B cell (primary cell): ENCODE measurements at regions not wholly inside any gene's neighbourhood (a gene's known extent, or its start where the extent isn't known, plus 50 kb on each side); places are given as distances from the start of the nearest gene placed in this dataset.

Experiments
- ATAC-seq: fragments of 200-7000 bp; cut with Tn5 transposase; one replicate; pipeline ENCODE4 v1.10.0; 2021; ENCODE audit warnings: low read depth, mild to moderate bottlenecking, moderate number of reproducible peaks, moderate library complexity
- CTCF ChIA-PET: fragments of 350-600 bp; sonication (Branson Sonifier 250); formaldehyde crosslinking; loops from one replicate; lab custom pipeline; 2021; ENCODE audit warnings: antibody characterized with exemption, inconsistent platforms; lab: Charles Lee
- POLR2A ChIA-PET: fragments of 350-600 bp; sonication (Branson Sonifier 250); formaldehyde crosslinking; loops from one replicate; lab custom pipeline; 2021; ENCODE audit warnings: antibody characterized with exemption; lab: Charles Lee
- DNase-seq: peaks from one replicate; pipeline ENCODE4 v3.0.0; 2013
- H2AFZ ChIP-seq: 2 replicates; pipeline ENCODE4 v1.6.1; 2012; ENCODE audit warnings: mild to moderate bottlenecking, low read depth, low read length; ENCODE audit not compliant: insufficient read depth, poor library complexity, severe bottlenecking
- H3K27ac ChIP-seq, 2 donors: 1 replicate in 1 of 2; 2 replicates in 1 of 2; pipeline ENCODE4 v1.5.1; 2012 to 2013; ENCODE audit warnings: low read length in 2 of 2, mild to moderate bottlenecking in 2 of 2, moderate library complexity in 1 of 2
- H3K27me3 ChIP-seq, 4 experiments: fragments of 200-600 bp in 1 of 4; sonication (generic) in 1 of 4; replicated peaks in 1 of 4; 1 replicate in 2 of 4; 2 replicates in 2 of 4; pipeline versions ENCODE4 v1.6.1 to v1.7.0; 2013 to 2016; ENCODE audit warnings: low read length in 3 of 4, mild to moderate bottlenecking in 2 of 4, mixed read lengths in 1 of 4, moderate library complexity in 1 of 4; ENCODE audit not compliant: insufficient read depth in 4 of 4, control insufficient read depth in 3 of 4; ENCODE audit errors: control extremely low read depth in 1 of 4
- H3K36me3 ChIP-seq, 2 experiments: replicated peaks in 1 of 2; 1 replicate in 1 of 2; 2 replicates in 1 of 2; pipeline versions ENCODE4 v1.6.1 to v1.7.1; 2013; ENCODE audit warnings: low read length in 1 of 2; ENCODE audit not compliant: insufficient read depth in 2 of 2, control insufficient read depth in 1 of 2; ENCODE audit errors: control extremely low read depth in 1 of 2, extremely low read depth in 1 of 2
- H3K4me1 ChIP-seq, 2 donors: fragments of 200-600 bp in 1 of 2; sonication (generic) in 1 of 2; 1 replicate in 1 of 2; 2 replicates in 1 of 2; pipeline versions ENCODE4 v1.5.1 to v1.6.1; 2013 to 2017; ENCODE audit warnings: low read length in 2 of 2; ENCODE audit not compliant: control insufficient read depth in 2 of 2, insufficient read depth in 2 of 2
- H3K4me2 ChIP-seq: replicated peaks from 2 replicates; pipeline ENCODE3; 2012; ENCODE audit warnings: mild to moderate bottlenecking, low read depth, low read length; ENCODE audit not compliant: poor library complexity, severe bottlenecking
- H3K4me3 ChIP-seq, 5 experiments: fragments of 200-600 bp in 1 of 5; sonication (generic) in 1 of 5; 1 replicate in 3 of 5; 2 replicates in 2 of 5; pipeline versions ENCODE4 v1.5.1 to v1.7.0; 2011 to 2016; ENCODE audit warnings: low read length in 4 of 5, mild to moderate bottlenecking in 4 of 5, low read depth in 2 of 5, control low read depth in 1 of 5, moderate library complexity in 1 of 5; ENCODE audit not compliant: insufficient read depth in 1 of 5; ENCODE audit errors: control extremely low read depth in 1 of 5, extremely low read depth in 1 of 5
- H3K79me2 ChIP-seq: fragments of 200-600 bp; sonication (generic); one replicate; pipeline ENCODE4 v1.6.0; 2016; ENCODE audit warnings: low read length; ENCODE audit not compliant: control insufficient read depth, insufficient read depth
- H3K9ac ChIP-seq: fragments of 200-600 bp; sonication (generic); 2 replicates; pipeline ENCODE4 v1.6.1; 2017; ENCODE audit warnings: mild to moderate bottlenecking, low read length, moderate library complexity
- H3K9me3 ChIP-seq, 3 donors: one replicate each; pipeline versions ENCODE4 v1.6.1 to v1.7.1; 2013; ENCODE audit warnings: low read length in 2 of 3; ENCODE audit not compliant: control insufficient read depth in 2 of 3, insufficient read depth in 1 of 3; ENCODE audit errors: control extremely low read depth in 1 of 3
- H4K20me1 ChIP-seq: 2 replicates; pipeline ENCODE4 v1.6.0; 2012; ENCODE audit warnings: mild to moderate bottlenecking, low read length; ENCODE audit not compliant: insufficient read depth, control insufficient read depth, poor library complexity, severe bottlenecking
- H3K27ac Mint-ChIP-seq: one replicate; pipeline ENCODE4 v1.8.0; 2021; ENCODE audit warnings: mixed read lengths
- H3K27me3 Mint-ChIP-seq: one replicate; pipeline ENCODE4 v1.8.0; 2021; ENCODE audit warnings: mixed read lengths
- H3K4me1 Mint-ChIP-seq: one replicate; pipeline ENCODE4 v1.8.0; 2021; ENCODE audit warnings: mixed read lengths
- H3K4me3 Mint-ChIP-seq: one replicate; pipeline ENCODE4 v1.8.0; 2021; ENCODE audit warnings: mixed read lengths
- H3K9me3 Mint-ChIP-seq: one replicate; pipeline ENCODE4 v1.8.0; 2022; ENCODE audit warnings: mixed read lengths; ENCODE audit not compliant: insufficient read depth
- CTCF ChIP-seq: fragments of 200-600 bp; IDR thresholded peaks from one replicate; pipeline ENCODE4 v1.8.0; 2022; ENCODE audit warnings: antibody characterized with exemption, mild to moderate bottlenecking
- EZH2 ChIP-seq: IDR thresholded peaks from 2 replicates; pipeline ENCODE4 v1.6.1; 2012; ENCODE audit warnings: borderline replicate concordance, low read depth, mild to moderate bottlenecking, moderate library complexity, low read length; ENCODE audit not compliant: insufficient read depth, poor library complexity, severe bottlenecking
- WGBS: methylation state at CpG from one replicate; pipeline ENCODE4 v1.1.5; 2013; ENCODE audit warnings: missing lambda C conversion rate; ENCODE audit not compliant: insufficient coverage; 5-methylcytosine and 5-hydroxymethylcytosine counted together
- intact Hi-C: fragments of 100-400 bp; cut with micrococcal nuclease; formaldehyde crosslinking; loops from one replicate; pipeline ENCODE4 v1.10.0; 2022

- no peak for DNase-seq
- Mint-ChIP-seq H3K27ac (no peak overlapping the region), H3K27me3 (no peaks in the 10 kb centered on the region), H3K4me1 (peaks cover 47% of the 10 kb centered on the region), H3K9me3 (no peaks in the 10 kb centered on the region), H3K4me3 (no peak overlapping the region)
- H3K9ac ChIP-seq = no peak overlapping the region
- WGBS = no CpG with 5 or more reads among the region's 2 CpGs
- intact Hi-C loops = no loop called here
- H3K36me3 ChIP-seq = no peaks in the 10 kb centered on the region
- peaks cover 0 to 2% (median 1%) of the 10 kb centered on the region in 3 donors for H3K9me3 ChIP-seq
- TF ChIP-seq CTCF (no peak), EZH2 (no peak)
- no peaks in the 10 kb centered on the region for H3K27me3 ChIP-seq
- no peak overlapping the region for H3K27ac ChIP-seq
- H3K4me2 ChIP-seq = no peak overlapping the region
- ChIA-PET POLR2A (no interaction called here), CTCF (no interaction called here)
- H4K20me1 ChIP-seq = no peaks in the 10 kb centered on the region
- H2AFZ ChIP-seq = peak overlapping the region; percentile 18
- ATAC-seq = no peak
- H3K4me3 ChIP-seq = no peak overlapping the region
- peaks cover 8 to 35% of the 10 kb centered on the region in 2 donors for H3K4me1 ChIP-seq
- no peaks in the 10 kb centered on the region for H3K79me2 ChIP-seq
Measured at GRCh38 chr3:106425026-106425425, 556.2 kb upstream of the CBLB start.

- Mint-ChIP-seq H3K27ac (no peak overlapping the region), H3K9me3 (no peaks in the 10 kb centered on the region), H3K27me3 (no peaks in the 10 kb centered on the region), H3K4me1 (peaks cover 40% of the 10 kb centered on the region), H3K4me3 (no peak overlapping the region)
- Histone ChIP-seq H3K4me3 (no peak overlapping the region), H4K20me1 (no peaks in the 10 kb centered on the region), H3K36me3 (no peaks in the 10 kb centered on the region), H3K9ac (no peak overlapping the region), H3K4me1 (peaks cover 6 to 26% of the 10 kb centered on the region in 2 donors), H3K79me2 (no peaks in the 10 kb centered on the region), H3K4me2 (no peak overlapping the region), H3K9me3 (peaks cover 0 to 2% (median 1%) of the 10 kb centered on the region in 3 donors), H3K27ac (no peak overlapping the region), H2AFZ (no peak overlapping the region), H3K27me3 (no peaks in the 10 kb centered on the region)
- intact Hi-C loops = no loop called here
- ATAC-seq (no peak), DNase-seq (no peak)
- no CpG with 5 or more reads among the region's 2 CpGs for WGBS
- POLR2A ChIA-PET = no interaction called here
- TF ChIP-seq CTCF = no peak
- no peak for TF ChIP-seq EZH2
- CTCF ChIA-PET = interaction anchor here (0.5 kb wide), 1 partner anchor 47 kb away, joined by 3 read pairs; no protein-coding TSS in a partner anchor
Measured at GRCh38 chr3:106425916-106426315, 557.1 kb upstream of the CBLB start.
